ENCODE measurements at regions not wholly inside any gene's neighbourhood (a gene's known extent, or its start where the extent isn't known, plus 50 kb on each side); places are given as distances from the start of the nearest gene placed in this dataset.

DNA sequence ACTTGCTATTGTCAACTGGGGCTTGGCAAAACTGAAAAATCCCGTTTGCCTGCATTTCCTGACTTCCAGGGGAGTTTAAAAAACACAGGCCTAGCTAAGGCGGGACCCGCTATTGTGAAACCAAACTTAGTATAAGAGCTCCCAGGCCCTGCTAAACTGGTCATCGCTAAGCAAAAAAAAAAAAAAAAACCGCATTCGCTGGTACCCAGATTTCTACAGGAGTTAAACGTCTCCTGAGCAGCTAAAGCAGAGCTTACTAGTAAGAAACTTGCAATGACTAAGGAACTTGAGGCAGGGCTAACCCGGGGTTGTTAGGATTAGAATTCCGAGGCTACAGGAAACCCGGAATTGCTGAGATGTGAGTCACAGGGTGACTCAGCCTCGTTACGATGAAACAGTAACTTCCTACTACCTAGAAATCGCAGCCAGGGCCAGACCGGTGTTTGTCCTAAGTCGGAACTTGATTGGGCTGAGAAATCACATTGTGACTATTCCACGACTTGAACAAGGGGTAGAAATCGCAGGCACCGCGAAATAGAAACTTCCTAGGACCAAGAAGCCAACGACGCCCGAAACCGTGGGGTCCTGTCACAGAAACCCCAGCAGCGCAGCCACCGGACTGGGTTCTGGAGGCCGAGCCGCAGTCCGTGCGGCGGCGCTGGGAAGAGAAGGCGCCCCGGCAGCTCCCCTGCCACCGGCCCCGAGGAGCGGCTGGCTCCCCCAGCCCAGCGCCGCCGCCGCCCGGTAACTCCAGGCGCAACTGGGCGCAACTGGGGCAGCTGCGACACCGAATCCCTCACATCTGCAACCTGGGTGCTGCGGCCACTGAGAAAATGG, 89.4 kb downstream of the ANXA2R start:
- peak in 2 of 4 donors; percentile 11 to 18 for TF ChIP-seq EP300 (IDR thresholded peaks at IDR 0.05)
- TF ChIP-seq, protein P1, sequence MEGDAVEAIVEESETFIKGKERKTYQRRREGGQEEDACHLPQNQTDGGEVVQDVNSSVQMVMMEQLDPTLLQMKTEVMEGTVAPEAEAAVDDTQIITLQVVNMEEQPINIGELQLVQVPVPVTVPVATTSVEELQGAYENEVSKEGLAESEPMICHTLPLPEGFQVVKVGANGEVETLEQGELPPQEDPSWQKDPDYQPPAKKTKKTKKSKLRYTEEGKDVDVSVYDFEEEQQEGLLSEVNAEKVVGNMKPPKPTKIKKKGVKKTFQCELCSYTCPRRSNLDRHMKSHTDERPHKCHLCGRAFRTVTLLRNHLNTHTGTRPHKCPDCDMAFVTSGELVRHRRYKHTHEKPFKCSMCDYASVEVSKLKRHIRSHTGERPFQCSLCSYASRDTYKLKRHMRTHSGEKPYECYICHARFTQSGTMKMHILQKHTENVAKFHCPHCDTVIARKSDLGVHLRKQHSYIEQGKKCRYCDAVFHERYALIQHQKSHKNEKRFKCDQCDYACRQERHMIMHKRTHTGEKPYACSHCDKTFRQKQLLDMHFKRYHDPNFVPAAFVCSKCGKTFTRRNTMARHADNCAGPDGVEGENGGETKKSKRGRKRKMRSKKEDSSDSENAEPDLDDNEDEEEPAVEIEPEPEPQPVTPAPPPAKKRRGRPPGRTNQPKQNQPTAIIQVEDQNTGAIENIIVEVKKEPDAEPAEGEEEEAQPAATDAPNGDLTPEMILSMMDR (IDR thresholded peaks at IDR 0.05), result peak in 1 of 6 experiments; percentile 25
- peak in 3 of 4 donors; percentile 42 to 74 (median 57) for TF ChIP-seq POLR2A (IDR thresholded peaks at IDR 0.05)
